Activated T-helper 17 cell treated with anti-CD3 and anti-CD28 coated beads, Interleukin-2, amount 50 U/mL, for 72 hours (primary cell): ENCODE measurements at regions not wholly inside any gene's neighbourhood (a gene's known extent, or its start where the extent isn't known, plus 50 kb on each side); places are given as distances from the start of the nearest gene placed in this dataset.

Experiments
- ATAC-seq: fragments of 150-1000 bp; cut with Tn5 transposase; replicated peaks from 2 replicates; pipeline ENCODE4 v1.10.0; 2021; ENCODE audit warnings: mild to moderate bottlenecking, moderate library complexity
- H3K27ac Mint-ChIP-seq: one replicate; pipeline ENCODE4 v1.8.0; 2022; ENCODE audit warnings: mixed read lengths
- H3K27me3 Mint-ChIP-seq: one replicate; pipeline ENCODE4 v1.8.0; 2022; ENCODE audit warnings: mixed read lengths
- H3K36me3 Mint-ChIP-seq: one replicate; pipeline ENCODE4 v1.8.0; 2022; ENCODE audit warnings: low read depth, mild to moderate bottlenecking, mixed read lengths
- H3K4me1 Mint-ChIP-seq: one replicate; pipeline ENCODE4 v1.8.0; 2022; ENCODE audit warnings: mixed read lengths
- H3K4me3 Mint-ChIP-seq: one replicate; pipeline ENCODE4 v1.8.0; 2022; ENCODE audit warnings: mild to moderate bottlenecking, mixed read lengths
- H3K9me3 Mint-ChIP-seq: one replicate; pipeline ENCODE4 v1.8.0; 2022; ENCODE audit warnings: mixed read lengths

GRCh38 chr3:8198605-8199004 lies 303.0 kb upstream of the LMCD1 start:
- Mint-ChIP-seq H3K27ac (no peak overlapping the region), H3K4me3 (no peak overlapping the region), H3K27me3 (peaks cover 35% of the 10 kb centered on the region), H3K36me3 (no peaks in the 10 kb centered on the region), H3K9me3 (no peaks in the 10 kb centered on the region), H3K4me1 (no peaks in the 10 kb centered on the region)
- no peak for ATAC-seq

- no peaks in the 10 kb centered on the region for H3K36me3 Mint-ChIP-seq
- no peak overlapping the region for H3K27ac Mint-ChIP-seq
- H3K27me3 Mint-ChIP-seq = peaks cover 26% of the 10 kb centered on the region
- no peaks in the 10 kb centered on the region for H3K4me1 Mint-ChIP-seq
- no peak overlapping the region for H3K4me3 Mint-ChIP-seq
- no peaks in the 10 kb centered on the region for H3K9me3 Mint-ChIP-seq
- ATAC-seq = no peak
These were observed 300.6 kb upstream of the LMCD1 start for GRCh38 chr3:8200996-8201395.

GRCh38 chr3:8201886-8202285 lies 299.7 kb upstream of the LMCD1 start:
- H3K27me3 Mint-ChIP-seq = peaks cover 20% of the 10 kb centered on the region
- no peaks in the 10 kb centered on the region for H3K9me3 Mint-ChIP-seq
- ATAC-seq = no peak
- H3K27ac Mint-ChIP-seq = no peak overlapping the region
- H3K4me3 Mint-ChIP-seq = no peak overlapping the region
- H3K4me1 Mint-ChIP-seq = no peaks in the 10 kb centered on the region
- H3K36me3 Mint-ChIP-seq = no peaks in the 10 kb centered on the region

- no peak overlapping the region for H3K4me3 Mint-ChIP-seq
- no peaks in the 10 kb centered on the region for H3K36me3 Mint-ChIP-seq
- peaks cover 13% of the 10 kb centered on the region for H3K27me3 Mint-ChIP-seq
- H3K27ac Mint-ChIP-seq = no peak overlapping the region
- ATAC-seq = no peak
- no peaks in the 10 kb centered on the region for H3K4me1 Mint-ChIP-seq
- no peaks in the 10 kb centered on the region for H3K9me3 Mint-ChIP-seq
These were observed 297.3 kb upstream of the LMCD1 start for GRCh38 chr3:8204331-8204730.

GRCh38 chr3:8204853-8205650 lies 296.6 kb upstream of the LMCD1 start:
- H3K4me3 Mint-ChIP-seq = no peak overlapping the region
- H3K4me1 Mint-ChIP-seq = no peaks in the 10 kb centered on the region
- H3K36me3 Mint-ChIP-seq = no peaks in the 10 kb centered on the region
- H3K27ac Mint-ChIP-seq = no peak overlapping the region
- H3K27me3 Mint-ChIP-seq = peaks cover 13% of the 10 kb centered on the region
- no peaks in the 10 kb centered on the region for H3K9me3 Mint-ChIP-seq
- no peak for ATAC-seq

GRCh38 chr3:8205881-8206280 lies 295.7 kb upstream of the LMCD1 start:
- Mint-ChIP-seq H3K4me3 (no peak overlapping the region), H3K36me3 (no peaks in the 10 kb centered on the region), H3K27ac (no peak overlapping the region), H3K4me1 (no peaks in the 10 kb centered on the region), H3K27me3 (peaks cover 12% of the 10 kb centered on the region), H3K9me3 (no peaks in the 10 kb centered on the region)
- no peak for ATAC-seq

- peaks cover 13% of the 10 kb centered on the region for H3K27me3 Mint-ChIP-seq
- no peak overlapping the region for H3K27ac Mint-ChIP-seq
These were observed 294.5 kb upstream of the LMCD1 start for GRCh38 chr3:8206971-8207617.

GRCh38 chr3:8210882-8211341 lies 290.7 kb upstream of the LMCD1 start:
- Mint-ChIP-seq H3K4me3 (no peak overlapping the region), H3K9me3 (no peaks in the 10 kb centered on the region), H3K36me3 (no peaks in the 10 kb centered on the region), H3K4me1 (no peaks in the 10 kb centered on the region), H3K27ac (no peak overlapping the region), H3K27me3 (peaks cover 28% of the 10 kb centered on the region)
- no peak for ATAC-seq

More at GRCh38 chr3:8206971-8207617, 294.5 kb upstream of the LMCD1 start:
- H3K9me3 Mint-ChIP-seq = no peaks in the 10 kb centered on the region
- ATAC-seq = no peak
- H3K36me3 Mint-ChIP-seq = no peaks in the 10 kb centered on the region
- H3K4me3 Mint-ChIP-seq = no peak overlapping the region
- H3K4me1 Mint-ChIP-seq = no peaks in the 10 kb centered on the region

GRCh38 chr3:8212794-8213193 lies 288.8 kb upstream of the LMCD1 start:
- H3K9me3 Mint-ChIP-seq = no peaks in the 10 kb centered on the region
- peaks cover 30% of the 10 kb centered on the region for H3K27me3 Mint-ChIP-seq
- no peak overlapping the region for H3K27ac Mint-ChIP-seq
- H3K36me3 Mint-ChIP-seq = no peaks in the 10 kb centered on the region
- no peak overlapping the region for H3K4me3 Mint-ChIP-seq
- no peaks in the 10 kb centered on the region for H3K4me1 Mint-ChIP-seq
- ATAC-seq = no peak

- H3K9me3 Mint-ChIP-seq = no peaks in the 10 kb centered on the region
- no peak overlapping the region for H3K27ac Mint-ChIP-seq
- H3K4me3 Mint-ChIP-seq = no peak overlapping the region
- H3K27me3 Mint-ChIP-seq = peaks cover 25% of the 10 kb centered on the region
- H3K36me3 Mint-ChIP-seq = no peaks in the 10 kb centered on the region
- H3K4me1 Mint-ChIP-seq = no peaks in the 10 kb centered on the region
- no peak for ATAC-seq
These were observed 288.3 kb upstream of the LMCD1 start for GRCh38 chr3:8213286-8213685.

GRCh38 chr3:8215821-8216220 lies 285.8 kb upstream of the LMCD1 start:
- H3K27ac Mint-ChIP-seq = no peak overlapping the region
- H3K27me3 Mint-ChIP-seq = peaks cover 20% of the 10 kb centered on the region
- ATAC-seq = no peak
- no peaks in the 10 kb centered on the region for H3K9me3 Mint-ChIP-seq
- no peaks in the 10 kb centered on the region for H3K36me3 Mint-ChIP-seq
- H3K4me3 Mint-ChIP-seq = no peak overlapping the region
- H3K4me1 Mint-ChIP-seq = no peaks in the 10 kb centered on the region

GRCh38 chr3:8218353-8218940 lies 283.2 kb upstream of the LMCD1 start:
- ATAC-seq = no peak
- Mint-ChIP-seq H3K4me1 (no peaks in the 10 kb centered on the region), H3K9me3 (no peaks in the 10 kb centered on the region), H3K4me3 (no peak overlapping the region), H3K27me3 (peaks cover 16% of the 10 kb centered on the region), H3K36me3 (no peaks in the 10 kb centered on the region), H3K27ac (no peak overlapping the region)

GRCh38 chr3:8220291-8220690 lies 281.3 kb upstream of the LMCD1 start:
- Mint-ChIP-seq H3K27ac (no peak overlapping the region), H3K4me3 (no peak overlapping the region), H3K36me3 (no peaks in the 10 kb centered on the region), H3K4me1 (no peaks in the 10 kb centered on the region), H3K9me3 (no peaks in the 10 kb centered on the region), H3K27me3 (peaks cover 10% of the 10 kb centered on the region)
- ATAC-seq = no peak

- Mint-ChIP-seq H3K27me3 (no peaks in the 10 kb centered on the region), H3K27ac (no peak overlapping the region), H3K4me1 (no peaks in the 10 kb centered on the region), H3K4me3 (no peak overlapping the region), H3K9me3 (no peaks in the 10 kb centered on the region), H3K36me3 (no peaks in the 10 kb centered on the region)
- no peak for ATAC-seq
These were observed 277.9 kb upstream of the LMCD1 start for GRCh38 chr3:8223766-8224165.

GRCh38 chr3:8224941-8225340 lies 276.7 kb upstream of the LMCD1 start:
- H3K4me3 Mint-ChIP-seq = no peak overlapping the region
- H3K36me3 Mint-ChIP-seq = no peaks in the 10 kb centered on the region
- H3K4me1 Mint-ChIP-seq = no peaks in the 10 kb centered on the region
- no peak for ATAC-seq
- no peak overlapping the region for H3K27ac Mint-ChIP-seq
- H3K27me3 Mint-ChIP-seq = no peaks in the 10 kb centered on the region
- H3K9me3 Mint-ChIP-seq = no peaks in the 10 kb centered on the region
